Uterus (tissue), 3 donors: ENCODE measurements at regions not wholly inside any gene's neighbourhood (a gene's known extent, or its start where the extent isn't known, plus 50 kb on each side); places are given as distances from the start of the nearest gene placed in this dataset.
"Not testable (repeated sequence)": the region's sequence is repeated elsewhere in the genome, so short reads cannot be mapped to it uniquely, and the experiment has no call there.

Experiments
- DNase-seq, 2 donors: peaks; one replicate each; pipeline ENCODE4 v3.0.0-alpha.2; 2019 to 2020
- H3K27ac ChIP-seq, 2 donors: fragments of 200-600 bp; sonication (generic); 1 replicate in 1 of 2; 2 replicates in 1 of 2; pipeline ENCODE4 v1.5.1; 2016 to 2018
- H3K27me3 ChIP-seq, 2 donors: fragments of 200-600 bp; sonication (generic); one replicate each; pipeline ENCODE4 v1.5.1; 2018 to 2019; ENCODE audit warnings: control low read depth in 1 of 2
- H3K36me3 ChIP-seq, 2 donors: fragments of 200-600 bp; sonication (generic); one replicate each; pipeline ENCODE4 v1.5.1; 2019; ENCODE audit warnings: control low read depth in 1 of 2
- H3K4me1 ChIP-seq, 2 donors: fragments of 200-600 bp; sonication (generic); one replicate each; pipeline ENCODE4 v1.5.1; 2018 to 2019; ENCODE audit warnings: control low read depth in 1 of 2
- H3K4me3 ChIP-seq, 2 donors: fragments of 200-600 bp; sonication (generic); 1 replicate in 1 of 2; 2 replicates in 1 of 2; pipeline ENCODE4 v1.5.1; 2018 to 2019; ENCODE audit warnings: mild to moderate bottlenecking in 1 of 2
- H3K9me3 ChIP-seq, 2 donors: fragments of 200-600 bp; sonication (generic); one replicate each; pipeline ENCODE4 v1.5.1; 2019; ENCODE audit warnings: control low read depth in 1 of 2
- POLR2A ChIP-seq, 2 donors: fragments of 450-650 bp; IDR thresholded peaks; one replicate each; pipeline ENCODE4 v1.6.1; 2016; ENCODE audit warnings: antibody characterized with exemption in 2 of 2, mild to moderate bottlenecking in 1 of 2, moderate library complexity in 1 of 2
- intact Hi-C: fragments of 100-400 bp; cut with DNase I; formaldehyde crosslinking; loops from one replicate; pipeline ENCODE4 v1.15.1; 2023; ENCODE audit warnings: low total_unique reads
- TF ChIP-seq, protein P1 (sequence below), 4 experiments: fragments of 200-600 bp in 2 of 4; fragments of 450-650 bp in 2 of 4; sonication (generic) in 2 of 4; IDR thresholded peaks; one replicate each; pipeline ENCODE4 v1.5.1; 2016 to 2019; ENCODE audit warnings: antibody characterized with exemption in 4 of 4, mild to moderate bottlenecking in 2 of 4, moderate library complexity in 1 of 4
- donor health status: DM: yes; HTN: yes; CAD: no.

DNA sequence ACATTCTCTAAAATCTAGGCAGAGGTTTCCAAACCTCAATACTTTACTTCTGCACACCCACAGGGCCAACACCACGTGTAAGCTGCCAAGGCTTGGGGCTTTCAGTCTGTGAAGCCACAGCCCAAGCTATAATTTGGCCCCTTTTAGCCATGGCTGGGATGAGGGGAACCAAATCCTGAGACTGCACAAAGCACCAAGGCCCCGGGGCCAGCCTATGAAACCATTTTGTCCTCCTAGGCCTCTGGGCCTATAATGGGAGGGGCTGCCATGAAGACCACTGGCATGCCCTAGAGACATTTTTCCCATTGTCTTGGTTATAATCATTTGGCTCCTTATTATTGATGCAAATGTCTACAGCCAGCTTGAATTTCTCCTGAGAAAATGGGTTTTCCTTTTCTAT is 513.0 kb upstream of the ADGRB3 start:
- Histone ChIP-seq H3K9me3 (no peaks in the 10 kb centered on the region), H3K36me3 (no peaks in the 10 kb centered on the region), H3K27me3 (no peaks in the 10 kb centered on the region), H3K4me3 (no peak overlapping the region), H3K4me1 (no peaks in the 10 kb centered on the region), H3K27ac (no peak overlapping the region)
- DNase-seq, result no peak
- TF ChIP-seq POLR2A (IDR thresholded peaks at IDR 0.05), result no peak
- TF ChIP-seq, protein P1, sequence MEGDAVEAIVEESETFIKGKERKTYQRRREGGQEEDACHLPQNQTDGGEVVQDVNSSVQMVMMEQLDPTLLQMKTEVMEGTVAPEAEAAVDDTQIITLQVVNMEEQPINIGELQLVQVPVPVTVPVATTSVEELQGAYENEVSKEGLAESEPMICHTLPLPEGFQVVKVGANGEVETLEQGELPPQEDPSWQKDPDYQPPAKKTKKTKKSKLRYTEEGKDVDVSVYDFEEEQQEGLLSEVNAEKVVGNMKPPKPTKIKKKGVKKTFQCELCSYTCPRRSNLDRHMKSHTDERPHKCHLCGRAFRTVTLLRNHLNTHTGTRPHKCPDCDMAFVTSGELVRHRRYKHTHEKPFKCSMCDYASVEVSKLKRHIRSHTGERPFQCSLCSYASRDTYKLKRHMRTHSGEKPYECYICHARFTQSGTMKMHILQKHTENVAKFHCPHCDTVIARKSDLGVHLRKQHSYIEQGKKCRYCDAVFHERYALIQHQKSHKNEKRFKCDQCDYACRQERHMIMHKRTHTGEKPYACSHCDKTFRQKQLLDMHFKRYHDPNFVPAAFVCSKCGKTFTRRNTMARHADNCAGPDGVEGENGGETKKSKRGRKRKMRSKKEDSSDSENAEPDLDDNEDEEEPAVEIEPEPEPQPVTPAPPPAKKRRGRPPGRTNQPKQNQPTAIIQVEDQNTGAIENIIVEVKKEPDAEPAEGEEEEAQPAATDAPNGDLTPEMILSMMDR (IDR thresholded peaks at IDR 0.05), result no peak
- intact Hi-C loops, result no loop called here

DNA sequence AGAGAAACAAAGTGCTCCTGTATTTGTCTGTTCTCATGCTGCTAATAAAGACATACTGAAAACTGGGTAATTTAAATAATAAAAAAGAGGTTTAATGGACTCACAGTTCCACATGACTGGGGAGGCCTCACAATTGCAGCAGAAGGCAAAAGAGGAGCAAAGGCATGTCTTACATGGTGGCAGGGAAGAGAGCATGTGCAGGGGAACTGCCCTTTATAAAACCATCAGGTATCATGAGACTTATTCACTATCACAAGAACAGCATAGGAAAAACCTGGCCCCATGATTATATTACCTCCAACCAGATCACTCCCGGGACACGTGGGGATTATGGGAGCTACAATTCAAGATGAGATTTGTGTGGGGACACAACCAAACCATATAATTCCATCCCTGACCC is 514.1 kb upstream of the ADGRB3 start:
- DNase-seq, H3K27ac ChIP-seq, H3K9me3 ChIP-seq, H3K4me3 ChIP-seq, H3K27me3 ChIP-seq, H3K36me3 ChIP-seq, intact Hi-C loops, H3K4me1 ChIP-seq: not testable (repeated sequence)

DNA sequence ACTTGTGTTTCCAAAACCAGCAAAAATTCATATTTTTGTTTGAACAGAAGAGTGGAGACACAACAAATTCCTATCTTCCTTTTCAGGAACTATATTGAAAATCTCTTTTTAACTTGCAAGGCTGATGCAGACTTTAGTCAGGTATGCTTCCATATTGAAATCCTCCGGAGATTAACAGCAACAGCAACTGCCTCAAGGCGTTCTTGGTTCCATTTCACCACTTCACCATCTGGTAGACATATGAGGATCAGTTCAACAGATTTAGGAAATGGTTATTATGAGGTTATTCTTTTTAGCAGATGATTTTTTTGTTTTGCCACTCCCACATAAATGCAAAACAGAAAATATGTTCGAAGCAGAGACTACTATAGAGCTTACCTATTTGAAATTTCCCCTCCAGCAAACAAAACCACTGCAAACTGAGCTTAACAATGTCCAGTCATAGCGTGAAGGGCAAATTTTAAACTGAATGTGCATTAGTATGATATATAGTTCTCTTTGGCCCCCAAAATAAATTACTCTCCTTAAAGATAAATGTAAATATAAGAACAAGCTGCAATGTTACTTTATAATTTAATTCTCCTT is 520.5 kb upstream of the ADGRB3 start:
- Histone ChIP-seq H3K36me3 (no peaks in the 10 kb centered on the region), H3K27ac (no peak overlapping the region), H3K4me3 (no peak overlapping the region), H3K4me1 (no peaks in the 10 kb centered on the region), H3K9me3 (no peaks in the 10 kb centered on the region), H3K27me3 (no peaks in the 10 kb centered on the region)
- TF ChIP-seq, protein P1 (IDR thresholded peaks at IDR 0.05), result no peak
- no peak for TF ChIP-seq POLR2A (IDR thresholded peaks at IDR 0.05)
- no peak for DNase-seq
- intact Hi-C loops, result no loop called here

DNA sequence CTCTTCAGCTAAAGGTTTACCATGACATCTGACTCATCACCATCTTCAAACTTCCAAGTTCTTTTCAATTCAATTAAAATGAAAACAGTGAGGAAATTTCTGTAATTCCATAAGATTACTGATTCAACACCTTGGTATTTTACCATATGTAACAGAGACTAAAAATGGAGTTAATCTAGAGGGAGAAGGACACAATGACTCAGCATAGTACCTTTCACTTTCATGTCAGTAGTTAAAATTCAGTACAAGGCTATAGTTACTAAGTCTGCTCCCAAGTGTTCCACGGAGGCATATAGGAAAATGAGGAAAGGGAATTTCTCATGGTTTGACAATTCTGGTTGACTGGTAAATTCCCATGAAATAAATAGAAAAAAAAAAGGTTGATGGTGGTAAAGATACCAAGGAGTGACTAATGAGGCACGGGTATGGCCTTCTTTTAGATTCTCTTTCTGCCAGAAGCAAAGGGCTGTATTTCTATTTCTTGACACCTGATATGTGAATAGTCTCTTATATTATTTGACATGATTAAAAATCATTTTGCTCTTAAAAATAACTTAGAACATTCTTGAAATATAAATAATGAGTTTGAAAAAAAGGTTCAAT is 526.7 kb upstream of the ADGRB3 start:
- intact Hi-C loops, result no loop called here
- H3K36me3 ChIP-seq, result no peaks in the 10 kb centered on the region
- TF ChIP-seq POLR2A (IDR thresholded peaks at IDR 0.05), result no peak
- TF ChIP-seq, protein P1 (IDR thresholded peaks at IDR 0.05), result no peak

DNA sequence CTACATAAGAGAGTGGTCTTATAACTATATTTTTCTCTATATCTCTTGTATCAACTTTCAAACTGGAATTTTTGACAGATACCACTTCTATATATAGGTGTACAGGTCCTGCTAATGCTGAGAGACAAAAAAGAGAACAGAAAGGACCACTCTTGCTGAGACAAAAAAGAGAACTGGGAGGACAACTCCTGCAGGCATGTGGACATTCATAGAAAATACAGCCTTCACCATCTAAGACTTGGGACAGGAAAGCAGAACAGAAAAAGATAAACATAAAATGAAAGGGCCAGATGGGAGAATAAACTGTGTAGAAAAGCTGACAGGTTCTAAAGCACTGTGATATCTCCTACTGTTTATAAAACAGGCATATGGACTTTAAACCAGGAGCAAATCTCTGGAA is 541.0 kb upstream of the ADGRB3 start:
- H3K36me3 ChIP-seq, result no peaks in the 10 kb centered on the region
- H3K9me3 ChIP-seq, result no peaks in the 10 kb centered on the region
- H3K4me3 ChIP-seq, result no peak overlapping the region
- no peak for DNase-seq
- no peaks in the 10 kb centered on the region for H3K27me3 ChIP-seq
- no peak overlapping the region for H3K27ac ChIP-seq
- TF ChIP-seq, protein P1 (IDR thresholded peaks at IDR 0.05), result no peak
- TF ChIP-seq POLR2A (IDR thresholded peaks at IDR 0.05), result no peak
- no peaks in the 10 kb centered on the region for H3K4me1 ChIP-seq
- intact Hi-C loops, result no loop called here

More for the DNA sequence above, 526.7 kb upstream of the ADGRB3 start:
- Histone ChIP-seq H3K9me3 (no peaks in the 10 kb centered on the region), H3K27me3 (no peaks in the 10 kb centered on the region), H3K27ac (no peak overlapping the region), H3K4me1 (no peaks in the 10 kb centered on the region), H3K4me3 (no peak overlapping the region)
- DNase-seq, result no peak
